ENCODE measurements at regions not wholly inside any gene's neighbourhood (a gene's known extent, or its start where the extent isn't known, plus 50 kb on each side); places are given as distances from the start of the nearest gene placed in this dataset.

DNA sequence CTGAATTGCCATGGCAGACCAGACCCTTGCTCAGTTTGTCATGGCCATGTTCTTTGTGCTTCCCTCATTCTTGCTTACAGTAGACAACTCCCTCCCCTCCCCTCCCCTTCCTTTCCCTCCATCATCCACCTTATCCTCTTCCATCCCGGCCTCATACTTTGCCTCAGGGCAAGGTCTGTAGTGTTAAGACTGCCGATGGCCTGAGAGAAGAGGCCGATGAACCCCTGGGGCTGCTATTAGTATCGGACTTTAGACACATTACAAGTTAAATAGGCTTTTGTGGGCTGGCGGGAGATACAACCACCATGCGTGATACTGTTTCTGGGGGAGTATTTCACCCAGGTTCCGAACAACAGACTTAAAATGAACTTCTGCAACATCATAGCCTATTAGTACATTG, 364.5 kb upstream of the ZFHX3 start (continued):
- TF ChIP-seq PBX3 (IDR thresholded peaks at IDR 0.05) (no peak), YY1 (IDR thresholded peaks at IDR 0.05; ENCODE audit: low read depth) (no peak), GATA2 (CRISPR knock-in tag; IDR thresholded peaks at IDR 0.05) (no peak), NRF1 (IDR thresholded peaks at IDR 0.05; ENCODE audit: low read depth, low read length) (no peak), RAD21 (IDR thresholded peaks at IDR 0.05; ENCODE audit: low read length) (no peak), ELF1 (IDR thresholded peaks at IDR 0.05) (no peak)
- TF ChIP-seq, protein P1, sequence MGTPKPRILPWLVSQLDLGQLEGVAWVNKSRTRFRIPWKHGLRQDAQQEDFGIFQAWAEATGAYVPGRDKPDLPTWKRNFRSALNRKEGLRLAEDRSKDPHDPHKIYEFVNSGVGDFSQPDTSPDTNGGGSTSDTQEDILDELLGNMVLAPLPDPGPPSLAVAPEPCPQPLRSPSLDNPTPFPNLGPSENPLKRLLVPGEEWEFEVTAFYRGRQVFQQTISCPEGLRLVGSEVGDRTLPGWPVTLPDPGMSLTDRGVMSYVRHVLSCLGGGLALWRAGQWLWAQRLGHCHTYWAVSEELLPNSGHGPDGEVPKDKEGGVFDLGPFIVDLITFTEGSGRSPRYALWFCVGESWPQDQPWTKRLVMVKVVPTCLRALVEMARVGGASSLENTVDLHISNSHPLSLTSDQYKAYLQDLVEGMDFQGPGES (IDR thresholded peaks at IDR 0.05; ENCODE audit: low read depth, low read length): no peak
- TF ChIP-seq, protein P2, sequence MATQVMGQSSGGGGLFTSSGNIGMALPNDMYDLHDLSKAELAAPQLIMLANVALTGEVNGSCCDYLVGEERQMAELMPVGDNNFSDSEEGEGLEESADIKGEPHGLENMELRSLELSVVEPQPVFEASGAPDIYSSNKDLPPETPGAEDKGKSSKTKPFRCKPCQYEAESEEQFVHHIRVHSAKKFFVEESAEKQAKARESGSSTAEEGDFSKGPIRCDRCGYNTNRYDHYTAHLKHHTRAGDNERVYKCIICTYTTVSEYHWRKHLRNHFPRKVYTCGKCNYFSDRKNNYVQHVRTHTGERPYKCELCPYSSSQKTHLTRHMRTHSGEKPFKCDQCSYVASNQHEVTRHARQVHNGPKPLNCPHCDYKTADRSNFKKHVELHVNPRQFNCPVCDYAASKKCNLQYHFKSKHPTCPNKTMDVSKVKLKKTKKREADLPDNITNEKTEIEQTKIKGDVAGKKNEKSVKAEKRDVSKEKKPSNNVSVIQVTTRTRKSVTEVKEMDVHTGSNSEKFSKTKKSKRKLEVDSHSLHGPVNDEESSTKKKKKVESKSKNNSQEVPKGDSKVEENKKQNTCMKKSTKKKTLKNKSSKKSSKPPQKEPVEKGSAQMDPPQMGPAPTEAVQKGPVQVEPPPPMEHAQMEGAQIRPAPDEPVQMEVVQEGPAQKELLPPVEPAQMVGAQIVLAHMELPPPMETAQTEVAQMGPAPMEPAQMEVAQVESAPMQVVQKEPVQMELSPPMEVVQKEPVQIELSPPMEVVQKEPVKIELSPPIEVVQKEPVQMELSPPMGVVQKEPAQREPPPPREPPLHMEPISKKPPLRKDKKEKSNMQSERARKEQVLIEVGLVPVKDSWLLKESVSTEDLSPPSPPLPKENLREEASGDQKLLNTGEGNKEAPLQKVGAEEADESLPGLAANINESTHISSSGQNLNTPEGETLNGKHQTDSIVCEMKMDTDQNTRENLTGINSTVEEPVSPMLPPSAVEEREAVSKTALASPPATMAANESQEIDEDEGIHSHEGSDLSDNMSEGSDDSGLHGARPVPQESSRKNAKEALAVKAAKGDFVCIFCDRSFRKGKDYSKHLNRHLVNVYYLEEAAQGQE (IDR thresholded peaks at IDR 0.05; ENCODE audit: low read depth, low read length): no peak
- TF ChIP-seq, protein P3, sequence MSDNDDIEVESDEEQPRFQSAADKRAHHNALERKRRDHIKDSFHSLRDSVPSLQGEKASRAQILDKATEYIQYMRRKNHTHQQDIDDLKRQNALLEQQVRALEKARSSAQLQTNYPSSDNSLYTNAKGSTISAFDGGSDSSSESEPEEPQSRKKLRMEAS (IDR thresholded peaks at IDR 0.05; ENCODE audit: low read depth): no peak

DNA sequence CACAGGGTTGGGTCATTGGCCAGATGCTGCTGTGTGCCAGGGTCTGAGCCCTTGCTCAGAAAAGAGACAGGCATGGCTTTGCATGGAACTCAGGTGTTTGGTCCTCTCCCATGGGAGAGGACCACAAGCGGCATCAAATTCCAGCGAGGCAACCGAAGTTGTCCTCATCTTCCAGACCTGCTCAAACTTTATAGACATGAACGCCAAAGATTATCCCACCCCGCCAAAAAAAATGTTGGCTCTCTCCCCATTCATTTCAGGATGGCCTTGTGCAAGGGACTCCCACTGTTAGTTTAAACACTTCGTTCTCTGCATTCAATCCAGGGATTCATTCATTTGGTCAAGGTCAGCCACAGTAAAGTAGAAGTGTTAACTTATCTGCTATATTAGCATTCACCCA, 360.8 kb upstream of the ZFHX3 start:
- Histone ChIP-seq H3K9ac (no peak overlapping the region), H4K20me1 (ENCODE audit: insufficient read depth) (no peaks in the 10 kb centered on the region), H3K4me3 (ENCODE audit: low read depth in 2 of 2, low read length in 1 of 2) (no peak overlapping the region), H3K79me2 (ENCODE audit: insufficient read depth) (no peaks in the 10 kb centered on the region), H3K36me3 (replicated peaks in 1 of 2; ENCODE audit: control insufficient read depth in 1 of 2, insufficient read depth in 2 of 2, low read length in 1 of 2) (no peaks in the 10 kb centered on the region), H3K27ac (ENCODE audit: low read depth in 2 of 2, low read length in 1 of 2) (no peak overlapping the region), H3K9me2 (no peaks in the 10 kb centered on the region), H2AFZ (ENCODE audit: low read depth) (no peak overlapping the region), H3K4me2 (no peak overlapping the region), H3K9me3 (no peaks in the 10 kb centered on the region), H3K4me1 (ENCODE audit: control insufficient read depth in 1 of 2, insufficient read depth in 2 of 2, low read depth in 1 of 2, low read length in 1 of 2) (peaks cover 0 to 4% of the 10 kb centered on the region in 2 experiments; a peak in 1 of 4 replicates), H3K27me3 (ENCODE audit: insufficient read depth) (no peaks in the 10 kb centered on the region), H3F3A (replicated peaks; ENCODE audit: insufficient read depth) (no peaks in the 10 kb centered on the region)
- TF ChIP-seq NRF1 (IDR thresholded peaks at IDR 0.05; ENCODE audit: low read depth, low read length) (no peak), MXI1 (IDR thresholded peaks at IDR 0.05; ENCODE audit: low read depth, low read length) (no peak), FOXM1 (IDR thresholded peaks at IDR 0.05; ENCODE audit: low read depth) (no peak), PBX3 (IDR thresholded peaks at IDR 0.05) (no peak), TEAD4 (IDR thresholded peaks at IDR 0.05; ENCODE audit: borderline replicate concordance, insufficient read depth) (no peak), TCF12 (IDR thresholded peaks at IDR 0.05) (no peak)
- ChIA-PET POLR2A (no interaction called here), CTCF (interaction anchor here (1.2 kb wide), 1 partner anchor 16 kb away, joined by 3 read pairs; no protein-coding TSS in a partner anchor)
- no peak for DNase-seq
- 67% methylated on average over 4 of the region's 6 CpGs for WGBS (ENCODE audit: low lambda C conversion rate)

Data from SK-N-SH (cell line).